GM18517 (cell line): ENCODE measurements at regions not wholly inside any gene's neighbourhood (a gene's known extent, or its start where the extent isn't known, plus 50 kb on each side); places are given as distances from the start of the nearest gene placed in this dataset.
A peak's percentile ranks its signal among the peaks of the same experiment; 100 is the strongest.

Experiments
- ATAC-seq: cut with Tn5 transposase; IDR thresholded peaks from one replicate; pipeline ENCODE4 v1.9.1; 2021; ENCODE audit warnings: mild to moderate bottlenecking, moderate library complexity; ENCODE audit not compliant: unreplicated experiment

GRCh38 chr5:66306105-66306843 is 162.2 kb downstream of the SREK1 start:
- ATAC-seq: no peak

- ATAC-seq: no peak
Observed at GRCh38 chr5:66306844-66307315, 162.8 kb downstream of the SREK1 start.

GRCh38 chr5:66307647-66308241 is 163.6 kb downstream of the SREK1 start:
- peak; percentile 63 for ATAC-seq

- no peak for ATAC-seq
Observed at GRCh38 chr5:66312266-66312665, 168.2 kb downstream of the SREK1 start.

- no peak for ATAC-seq
Observed at GRCh38 chr5:66315784-66316183, 171.7 kb downstream of the SREK1 start.

- no peak for ATAC-seq
Observed at GRCh38 chr5:66322786-66323528, 178.9 kb downstream of the SREK1 start.

- no peak for ATAC-seq
Observed at GRCh38 chr5:66323529-66323895, 179.4 kb downstream of the SREK1 start.

GRCh38 chr5:66324357-66324756 is 180.3 kb downstream of the SREK1 start:
- ATAC-seq: no peak

- ATAC-seq: no peak
Observed at GRCh38 chr5:66326276-66326675, 182.2 kb downstream of the SREK1 start.

GRCh38 chr5:66327008-66327407 is 182.9 kb downstream of the SREK1 start:
- ATAC-seq: no peak

- ATAC-seq: no peak
Observed at GRCh38 chr5:66329078-66329477, 185.0 kb downstream of the SREK1 start.

GRCh38 chr5:66333192-66333591 is 189.1 kb downstream of the SREK1 start:
- no peak for ATAC-seq

GRCh38 chr5:66337626-66338226 is 193.6 kb downstream of the SREK1 start:
- ATAC-seq: no peak

- ATAC-seq: no peak
Observed at GRCh38 chr5:66338828-66339227, 194.7 kb downstream of the SREK1 start.

- ATAC-seq: no peak
Observed at GRCh38 chr5:66339896-66340295, 195.8 kb downstream of the SREK1 start.

GRCh38 chr5:66340786-66341185 is 196.7 kb downstream of the SREK1 start:
- ATAC-seq: no peak

- ATAC-seq: no peak
Observed at GRCh38 chr5:66342341-66342880, 198.3 kb downstream of the SREK1 start.

GRCh38 chr5:66343370-66344071 is 199.4 kb downstream of the SREK1 start:
- no peak for ATAC-seq

- no peak for ATAC-seq
Observed at GRCh38 chr5:66344544-66344943, 200.4 kb downstream of the SREK1 start.

- ATAC-seq: no peak
Observed at GRCh38 chr5:66345281-66345680, 201.2 kb downstream of the SREK1 start.

GRCh38 chr5:66346869-66347268 is 202.8 kb downstream of the SREK1 start:
- ATAC-seq: no peak
